ENCODE measurements at regions not wholly inside any gene's neighbourhood (a gene's known extent, or its start where the extent isn't known, plus 50 kb on each side); places are given as distances from the start of the nearest gene placed in this dataset.

GRCh38 chr2:120533625-120534024 is 187.7 kb downstream of the INHBB start:
- no peak overlapping the region for H3K27ac ChIP-seq

GRCh38 chr2:120534457-120534856 is 188.5 kb downstream of the INHBB start:
- H3K27me3 Mint-ChIP-seq (ENCODE audit: insufficient read depth, low read depth) = peaks cover 2% of the 10 kb centered on the region
- Histone ChIP-seq H3K36me3 (no peaks in the 10 kb centered on the region), H3F3A (ENCODE audit: low read depth) (no peaks in the 10 kb centered on the region), H3K9me3 (ENCODE audit: low read depth) (no peaks in the 10 kb centered on the region), H3K27me3 (peaks cover 13% of the 10 kb centered on the region), H2AFZ (replicated peaks) (no peak overlapping the region), H3K9ac (no peak overlapping the region), H3K4me3 (no peak overlapping the region), H4K20me1 (ENCODE audit: low read depth) (no peaks in the 10 kb centered on the region), H3K4me1 (no peaks in the 10 kb centered on the region), H3K27ac (no peak overlapping the region), H3K79me2 (ENCODE audit: low read depth) (no peaks in the 10 kb centered on the region), H3K4me2 (no peak overlapping the region)
- H3K4me3 Mint-ChIP-seq = no peak overlapping the region
- no peak overlapping the region for H3K27ac Mint-ChIP-seq
- no peaks in the 10 kb centered on the region for H3K36me3 Mint-ChIP-seq
- no peak for DNase-seq (ENCODE audit: low spot score)
- H3K4me1 Mint-ChIP-seq = peaks cover 3% of the 10 kb centered on the region
- no peak for TF ChIP-seq CTCF (IDR thresholded peaks at IDR 0.05)
- peaks cover 9% of the 10 kb centered on the region for H3K9me3 Mint-ChIP-seq

More at GRCh38 chr2:120533625-120534024, 187.7 kb downstream of the INHBB start:
- no peaks in the 10 kb centered on the region for H3F3A ChIP-seq (ENCODE audit: low read depth)
- no peaks in the 10 kb centered on the region for H3K4me1 ChIP-seq
- no peak overlapping the region for H3K9ac ChIP-seq
- Mint-ChIP-seq H3K4me3 (no peak overlapping the region), H3K27me3 (ENCODE audit: insufficient read depth, low read depth) (peaks cover 4% of the 10 kb centered on the region), H3K4me1 (no peaks in the 10 kb centered on the region), H3K9me3 (peaks cover 9% of the 10 kb centered on the region), H3K36me3 (no peaks in the 10 kb centered on the region), H3K27ac (no peak overlapping the region)
- no peak for DNase-seq (ENCODE audit: low spot score)
- H2AFZ ChIP-seq (replicated peaks) = no peak overlapping the region
- no peak overlapping the region for H3K4me2 ChIP-seq
- TF ChIP-seq CTCF (IDR thresholded peaks at IDR 0.05) (no peak), EZH2 (IDR thresholded peaks at IDR 0.05) (no peak), EZH2phosphoT487 (IDR thresholded peaks at IDR 0.05) (no peak)
- H3K27me3 ChIP-seq = peaks cover 13% of the 10 kb centered on the region
- H3K79me2 ChIP-seq (ENCODE audit: low read depth) = no peaks in the 10 kb centered on the region
- H3K9me3 ChIP-seq (ENCODE audit: low read depth) = no peaks in the 10 kb centered on the region
- no peaks in the 10 kb centered on the region for H4K20me1 ChIP-seq (ENCODE audit: low read depth)
- no peaks in the 10 kb centered on the region for H3K36me3 ChIP-seq
- no peak overlapping the region for H3K4me3 ChIP-seq

GRCh38 chr2:120535081-120535480 is 189.1 kb downstream of the INHBB start:
- no peak overlapping the region for H3K9ac ChIP-seq
- H3K9me3 ChIP-seq (ENCODE audit: low read depth) = no peaks in the 10 kb centered on the region

More at GRCh38 chr2:120535081-120535480, 189.1 kb downstream of the INHBB start:
- Histone ChIP-seq H3K27me3 (peaks cover 10% of the 10 kb centered on the region), H2AFZ (replicated peaks) (no peak overlapping the region), H3K79me2 (ENCODE audit: low read depth) (no peaks in the 10 kb centered on the region), H3F3A (ENCODE audit: low read depth) (no peaks in the 10 kb centered on the region), H3K36me3 (no peaks in the 10 kb centered on the region), H3K27ac (no peak overlapping the region), H4K20me1 (ENCODE audit: low read depth) (no peaks in the 10 kb centered on the region), H3K4me2 (no peak overlapping the region), H3K4me1 (no peaks in the 10 kb centered on the region), H3K4me3 (no peak overlapping the region)
- no peak overlapping the region for H3K4me3 Mint-ChIP-seq
- no peak for DNase-seq (ENCODE audit: low spot score)
- no peaks in the 10 kb centered on the region for H3K36me3 Mint-ChIP-seq
- H3K27ac Mint-ChIP-seq = no peak overlapping the region
- TF ChIP-seq CTCF (IDR thresholded peaks at IDR 0.05) = no peak
- TF ChIP-seq EZH2 (IDR thresholded peaks at IDR 0.05) = no peak
- no peak for TF ChIP-seq EZH2phosphoT487 (IDR thresholded peaks at IDR 0.05)
- H3K9me3 Mint-ChIP-seq = peaks cover 9% of the 10 kb centered on the region
- H3K4me1 Mint-ChIP-seq = peaks cover 6% of the 10 kb centered on the region
- H3K27me3 Mint-ChIP-seq (ENCODE audit: insufficient read depth, low read depth) = peaks cover 2% of the 10 kb centered on the region
